Hepatocyte (in vitro differentiated cells): ENCODE measurements at regions not wholly inside any gene's neighbourhood (a gene's known extent, or its start where the extent isn't known, plus 50 kb on each side); places are given as distances from the start of the nearest gene placed in this dataset.

Source experiments
- DNase-seq: peaks from one replicate; pipeline ENCODE4 v3.0.0-alpha.2; 2016; ENCODE audit warnings: low spot score
- H2AFZ ChIP-seq: fragments of 200-600 bp; sonication (generic); 2 replicates; pipeline ENCODE4 v1.6.0; 2016; ENCODE audit warnings: antibody characterized with exemption, mild to moderate bottlenecking
- H3K27ac ChIP-seq: fragments of 200-600 bp; sonication (generic); 2 replicates; pipeline ENCODE4 v1.5.1; 2016; ENCODE audit warnings: mild to moderate bottlenecking
- H3K27me3 ChIP-seq: fragments of 200-600 bp; sonication (generic); 2 replicates; pipeline ENCODE4 v1.6.1; 2016
- H3K36me3 ChIP-seq: fragments of 200-600 bp; sonication (generic); replicated peaks from 2 replicates; pipeline ENCODE4 v1.5.1; 2016; ENCODE audit warnings: low read depth; ENCODE audit not compliant: insufficient read depth
- H3K4me1 ChIP-seq: fragments of 200-600 bp; sonication (generic); 2 replicates; pipeline ENCODE4 v1.5.1; 2016; ENCODE audit warnings: mild to moderate bottlenecking, moderate library complexity; ENCODE audit not compliant: insufficient read depth
- H3K4me2 ChIP-seq: fragments of 200-600 bp; sonication (generic); 2 replicates; pipeline ENCODE4 v1.6.0; 2016
- H3K4me3 ChIP-seq: fragments of 200-600 bp; sonication (generic); 2 replicates; pipeline ENCODE4 v1.5.1; 2016; ENCODE audit warnings: mild to moderate bottlenecking
- H3K79me2 ChIP-seq: fragments of 200-600 bp; sonication (generic); 2 replicates; pipeline ENCODE4 v1.6.0; 2017; ENCODE audit warnings: mild to moderate bottlenecking
- H3K9me2 ChIP-seq: fragments of 200-600 bp; sonication (generic); replicated peaks from 2 replicates; pipeline ENCODE4 v1.6.0; 2017; ENCODE audit warnings: mild to moderate bottlenecking; ENCODE audit not compliant: insufficient read depth
- H3K9me3 ChIP-seq: fragments of 200-600 bp; sonication (generic); 2 replicates; pipeline ENCODE4 v1.5.1; 2016; ENCODE audit warnings: low read depth, mild to moderate bottlenecking
- H4K20me1 ChIP-seq: fragments of 200-600 bp; sonication (generic); 2 replicates; pipeline ENCODE4 v1.6.0; 2016; ENCODE audit warnings: mild to moderate bottlenecking; ENCODE audit not compliant: insufficient read depth, poor library complexity, severe bottlenecking
- EZH2 ChIP-seq: fragments of 200-600 bp; sonication (generic); IDR thresholded peaks from 2 replicates; pipeline ENCODE4 v1.6.1; 2016; ENCODE audit warnings: antibody characterized with exemption, mild to moderate bottlenecking, borderline replicate concordance
- EZH2phosphoT487 ChIP-seq: fragments of 200-600 bp; sonication (generic); IDR thresholded peaks from one replicate; pipeline ENCODE4 v1.6.1; 2018; ENCODE audit warnings: antibody characterized with exemption, mild to moderate bottlenecking, low read depth, moderate library complexity; ENCODE audit not compliant: unreplicated experiment, severe bottlenecking
- WGBS: methylation state at CpG from one replicate; pipeline ENCODE4 v1.1.6; 2016; ENCODE audit warnings: low lambda C conversion rate; ENCODE audit errors: missing lambda C conversion rate; 5-methylcytosine and 5-hydroxymethylcytosine counted together
- TF ChIP-seq, protein P1 (sequence below): fragments of 200-600 bp; sonication (generic); IDR thresholded peaks from 2 replicates; pipeline ENCODE4 v1.5.1; 2016; ENCODE audit warnings: antibody characterized with exemption, mild to moderate bottlenecking; ENCODE audit not compliant: poor library complexity

- no peaks in the 10 kb centered on the region for H3K36me3 ChIP-seq
- H3K27ac ChIP-seq, result no peak overlapping the region
- no peaks in the 10 kb centered on the region for H4K20me1 ChIP-seq
- no peaks in the 10 kb centered on the region for H3K79me2 ChIP-seq
- TF ChIP-seq EZH2 (no peak), EZH2phosphoT487 (no peak)
- TF ChIP-seq, protein P1, sequence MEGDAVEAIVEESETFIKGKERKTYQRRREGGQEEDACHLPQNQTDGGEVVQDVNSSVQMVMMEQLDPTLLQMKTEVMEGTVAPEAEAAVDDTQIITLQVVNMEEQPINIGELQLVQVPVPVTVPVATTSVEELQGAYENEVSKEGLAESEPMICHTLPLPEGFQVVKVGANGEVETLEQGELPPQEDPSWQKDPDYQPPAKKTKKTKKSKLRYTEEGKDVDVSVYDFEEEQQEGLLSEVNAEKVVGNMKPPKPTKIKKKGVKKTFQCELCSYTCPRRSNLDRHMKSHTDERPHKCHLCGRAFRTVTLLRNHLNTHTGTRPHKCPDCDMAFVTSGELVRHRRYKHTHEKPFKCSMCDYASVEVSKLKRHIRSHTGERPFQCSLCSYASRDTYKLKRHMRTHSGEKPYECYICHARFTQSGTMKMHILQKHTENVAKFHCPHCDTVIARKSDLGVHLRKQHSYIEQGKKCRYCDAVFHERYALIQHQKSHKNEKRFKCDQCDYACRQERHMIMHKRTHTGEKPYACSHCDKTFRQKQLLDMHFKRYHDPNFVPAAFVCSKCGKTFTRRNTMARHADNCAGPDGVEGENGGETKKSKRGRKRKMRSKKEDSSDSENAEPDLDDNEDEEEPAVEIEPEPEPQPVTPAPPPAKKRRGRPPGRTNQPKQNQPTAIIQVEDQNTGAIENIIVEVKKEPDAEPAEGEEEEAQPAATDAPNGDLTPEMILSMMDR, result peak; percentile 12
- H3K27me3 ChIP-seq, result no peaks in the 10 kb centered on the region
- WGBS, result 85% methylated on average over 2 of the region's 2 CpGs
- no peak for DNase-seq
- H3K9me3 ChIP-seq, result no peaks in the 10 kb centered on the region
- no peaks in the 10 kb centered on the region for H3K9me2 ChIP-seq
- H3K4me1 ChIP-seq, result peaks cover 6% of the 10 kb centered on the region
- H3K4me3 ChIP-seq, result no peak overlapping the region
- H3K4me2 ChIP-seq, result no peak overlapping the region
- H2AFZ ChIP-seq, result no peak overlapping the region
These were observed 209.1 kb upstream of the BMP2 start for GRCh38 chr20:6558341-6558740.

DNA sequence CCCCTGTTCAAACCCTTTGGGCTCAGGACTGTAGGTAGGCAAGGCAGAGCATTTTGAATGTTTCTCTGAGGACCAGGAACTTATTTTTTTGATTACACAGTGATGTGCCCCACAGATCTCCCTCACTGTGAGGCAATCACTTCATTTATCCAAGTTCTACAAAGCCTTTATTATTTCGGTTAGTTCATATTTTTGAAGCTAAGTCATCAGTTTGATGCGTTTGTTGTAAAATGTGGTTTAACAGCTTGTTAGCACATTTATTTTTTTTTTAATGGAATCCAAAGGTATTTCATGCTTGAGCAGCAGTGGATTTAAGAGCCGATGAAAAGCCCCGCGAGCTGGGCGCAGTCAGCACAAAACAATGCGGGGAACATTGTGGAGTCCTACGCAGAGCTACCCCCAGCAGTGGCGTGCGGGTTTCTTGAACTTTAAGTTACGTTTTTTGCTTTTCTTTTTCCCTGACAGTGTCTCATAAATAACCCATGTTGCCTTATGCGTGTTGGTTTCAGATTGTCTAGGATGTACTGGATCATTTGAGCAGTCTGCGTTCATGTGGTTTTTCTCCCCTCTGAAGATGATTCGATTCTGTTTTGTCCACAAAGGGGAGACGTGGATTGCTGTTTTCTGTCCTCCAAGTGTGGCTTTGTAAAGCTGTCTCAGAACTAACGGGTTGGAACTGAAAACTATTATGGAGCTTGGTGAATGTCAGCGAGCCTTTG, 233.6 kb upstream of the BMP2 start:
- Histone ChIP-seq H4K20me1 (no peaks in the 10 kb centered on the region), H3K79me2 (no peaks in the 10 kb centered on the region), H3K4me1 (peaks cover 5% of the 10 kb centered on the region), H3K9me3 (no peaks in the 10 kb centered on the region), H3K4me3 (no peak overlapping the region), H2AFZ (peak overlapping the region; percentile 13), H3K36me3 (no peaks in the 10 kb centered on the region), H3K27me3 (no peaks in the 10 kb centered on the region), H3K9me2 (no peaks in the 10 kb centered on the region), H3K4me2 (peak overlapping the region; percentile 67), H3K27ac (peak overlapping the region; percentile 79)
- TF ChIP-seq EZH2, result no peak
- TF ChIP-seq, protein P1, result no peak
- TF ChIP-seq EZH2phosphoT487, result no peak
- 46% methylated on average over 17 of the region's 17 CpGs for WGBS
- peak; percentile 12 for DNase-seq

DNA sequence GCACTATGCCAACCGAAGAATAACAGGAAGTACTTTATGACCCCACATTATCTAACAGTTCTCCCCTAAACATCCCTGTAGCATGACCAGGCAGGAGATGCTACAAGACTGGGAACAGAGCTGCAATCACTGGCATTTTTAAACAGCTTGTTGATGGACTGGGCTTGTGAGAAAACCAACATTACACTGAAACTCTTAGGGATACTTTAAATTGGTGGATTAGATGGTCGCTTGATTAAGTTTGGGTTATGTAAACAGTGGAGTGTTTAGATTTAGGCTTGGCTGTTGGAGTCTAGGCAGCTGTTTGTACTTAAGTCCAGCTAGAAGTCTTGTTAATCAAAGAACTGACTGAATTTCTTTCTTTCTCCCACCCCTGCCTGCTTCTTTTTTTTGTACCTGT, 234.1 kb upstream of the BMP2 start:
- Histone ChIP-seq H3K4me3 (no peak overlapping the region), H2AFZ (no peak overlapping the region), H3K9me3 (no peaks in the 10 kb centered on the region), H3K36me3 (no peaks in the 10 kb centered on the region), H4K20me1 (no peaks in the 10 kb centered on the region), H3K4me2 (peak overlapping the region; percentile 67), H3K79me2 (no peaks in the 10 kb centered on the region), H3K27me3 (no peaks in the 10 kb centered on the region), H3K9me2 (no peaks in the 10 kb centered on the region), H3K4me1 (peaks cover 5% of the 10 kb centered on the region), H3K27ac (peak overlapping the region; percentile 79)
- peak; percentile 5 for DNase-seq
- 25% methylated on average over 2 of the region's 2 CpGs for WGBS
- TF ChIP-seq, protein P1, result no peak
- TF ChIP-seq EZH2 (no peak), EZH2phosphoT487 (no peak)
